Fibroblast of the aortic adventitia (primary cell): ENCODE measurements at regions not wholly inside any gene's neighbourhood (a gene's known extent, or its start where the extent isn't known, plus 50 kb on each side); places are given as distances from the start of the nearest gene placed in this dataset.
A peak's percentile ranks its signal among the peaks of the same experiment; 100 is the strongest.

ENCODE experiments used
- DNase-seq: peaks from one replicate; pipeline ENCODE4 v3.0.0-alpha.2; 2010; ENCODE audit warnings: low read depth
- H3K4me3 ChIP-seq: 2 replicates; pipeline ENCODE4 v1.5.1; 2011; ENCODE audit warnings: low read depth, mild to moderate bottlenecking, control low read depth, low read length, moderate library complexity
- CTCF ChIP-seq: IDR thresholded peaks from 2 replicates; pipeline ENCODE4 v1.5.1; 2011; ENCODE audit warnings: mild to moderate bottlenecking, low read length, control low read depth, inconsistent platforms; ENCODE audit not compliant: insufficient read depth

DNA sequence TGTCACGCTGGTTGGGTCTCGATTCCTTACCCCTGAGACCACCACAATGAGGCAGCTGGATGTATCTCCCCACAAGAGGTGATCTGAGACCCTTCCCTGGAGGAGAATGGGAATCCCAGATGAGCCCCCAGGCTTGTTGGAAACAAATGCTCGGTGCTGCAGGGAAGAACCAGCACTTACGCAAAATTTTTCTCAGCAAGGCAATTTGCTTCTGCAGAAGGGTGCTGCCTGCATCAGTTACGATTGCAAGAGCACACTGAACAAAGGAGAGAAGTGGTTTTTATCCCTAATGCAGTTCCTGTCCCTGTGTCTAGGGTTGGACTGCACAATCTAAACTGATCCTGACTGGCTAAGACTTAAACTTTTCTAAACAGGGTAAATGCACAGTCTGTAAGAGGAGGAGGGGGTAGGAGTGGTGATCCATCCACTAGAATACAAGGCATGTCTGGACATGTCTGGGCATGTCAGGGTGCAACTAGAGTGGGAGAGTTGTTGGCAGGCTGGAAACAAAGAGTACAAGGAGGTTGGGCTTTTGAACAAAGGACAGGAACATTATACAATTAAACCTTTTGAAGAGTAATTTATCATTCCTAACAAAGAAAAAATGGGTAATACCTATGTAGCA lies 114.9 kb upstream of the FAM3C start:
- no peak overlapping the region for H3K4me3 ChIP-seq
- TF ChIP-seq CTCF: no peak
- no peak for DNase-seq

- DNase-seq: no peak
- TF ChIP-seq CTCF: no peak
- no peak overlapping the region for H3K4me3 ChIP-seq
These were observed 114.2 kb upstream of the FAM3C start for GRCh38 chr7:121510302-121510701.

DNA sequence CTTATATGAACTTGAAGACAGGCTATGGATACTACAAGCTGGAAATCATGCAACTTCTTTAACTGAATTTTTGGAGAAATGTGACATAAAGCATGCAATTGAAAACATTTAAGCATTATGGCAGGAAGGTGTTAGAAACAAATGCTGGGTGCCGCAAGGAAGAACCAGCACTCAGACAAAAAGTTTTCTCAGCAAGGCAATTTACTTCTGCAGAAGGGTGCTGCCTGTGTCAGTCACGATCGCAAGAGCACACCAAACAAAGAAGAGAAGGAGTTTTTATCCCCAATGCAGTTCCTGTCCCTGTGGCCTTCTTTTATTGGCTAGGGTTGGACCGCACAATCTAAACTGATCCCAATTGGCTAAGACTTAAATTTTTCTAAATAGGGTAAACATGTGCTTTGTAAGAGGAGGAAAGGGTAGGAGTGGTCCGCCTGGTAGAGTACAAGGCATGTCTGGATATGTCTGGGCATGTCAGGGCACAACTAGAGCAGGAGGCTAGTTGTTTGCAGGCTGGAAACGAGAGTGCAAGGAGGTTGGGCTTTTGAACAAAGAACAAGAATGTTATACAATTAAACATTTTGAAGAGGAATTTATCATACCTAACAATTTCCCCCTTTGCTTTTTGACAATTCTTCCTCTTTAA lies 109.6 kb upstream of the FAM3C start:
- no peak overlapping the region for H3K4me3 ChIP-seq
- no peak for TF ChIP-seq CTCF
- no peak for DNase-seq

DNA sequence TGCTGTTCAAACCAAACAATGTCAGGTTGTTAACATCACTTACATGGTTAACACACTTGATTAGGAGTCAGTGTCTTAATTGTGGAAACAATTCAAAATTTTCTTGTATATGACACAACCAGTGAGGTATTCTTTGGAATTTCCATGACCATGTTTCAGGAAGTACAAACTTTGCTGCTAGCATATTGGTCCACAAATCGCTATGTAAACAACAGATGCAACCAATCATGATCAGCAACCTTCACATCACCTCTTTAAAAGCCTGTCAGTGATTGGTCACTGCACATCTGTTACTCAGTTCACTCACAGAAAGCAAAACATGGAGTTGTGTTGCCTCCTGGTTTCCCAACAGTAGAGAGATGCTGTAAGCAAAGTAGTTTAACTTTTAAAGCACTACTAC lies 108.9 kb upstream of the FAM3C start:
- no peak overlapping the region for H3K4me3 ChIP-seq
- no peak for TF ChIP-seq CTCF
- DNase-seq: peak; percentile 70

DNA sequence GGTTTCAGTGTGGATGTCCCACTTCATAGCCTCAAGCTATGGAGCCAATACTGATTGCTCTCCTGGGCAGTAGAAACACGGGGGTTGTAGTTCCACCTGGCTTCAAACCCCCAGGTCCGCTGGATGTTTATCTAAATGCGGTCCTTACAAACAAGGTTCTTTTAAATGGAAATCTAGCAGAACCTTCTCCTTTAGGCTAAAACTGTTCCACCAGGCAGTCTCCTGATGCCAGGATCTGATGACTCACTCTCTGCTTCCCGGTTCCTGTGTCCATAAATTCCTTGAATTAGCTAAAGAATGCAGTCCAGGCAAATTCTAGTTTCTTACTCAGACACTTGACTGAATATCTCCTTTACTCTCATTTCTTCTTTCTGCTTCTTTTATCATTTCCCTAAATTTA lies 108.4 kb upstream of the FAM3C start:
- peak; percentile 93 for DNase-seq
- no peak overlapping the region for H3K4me3 ChIP-seq
- no peak for TF ChIP-seq CTCF

- DNase-seq: no peak
- TF ChIP-seq CTCF: no peak
These were observed 107.6 kb upstream of the FAM3C start for GRCh38 chr7:121503730-121504129.

GRCh38 chr7:121503039-121503438 lies 106.9 kb upstream of the FAM3C start:
- DNase-seq: no peak
- TF ChIP-seq CTCF: no peak

More at GRCh38 chr7:121503730-121504129, 107.6 kb upstream of the FAM3C start:
- H3K4me3 ChIP-seq: no peak overlapping the region

More at GRCh38 chr7:121503039-121503438, 106.9 kb upstream of the FAM3C start:
- no peak overlapping the region for H3K4me3 ChIP-seq
